Spinal cord (tissue), 9 donors: ENCODE measurements at regions not wholly inside any gene's neighbourhood (a gene's known extent, or its start where the extent isn't known, plus 50 kb on each side); places are given as distances from the start of the nearest gene placed in this dataset.

Experiments
- DNase-seq, 6 donors: peaks; one replicate each; pipeline versions ENCODE4 v3.0.0 to v3.0.0-alpha.2; 2013 to 2015; ENCODE audit warnings: low spot score in 6 of 6, low read depth in 4 of 6
- H3K27ac ChIP-seq: one replicate; pipeline ENCODE4 v1.5.1; 2013; ENCODE audit warnings: low read depth, low read length, control low read depth
- H3K27me3 ChIP-seq: one replicate; pipeline ENCODE4 v1.6.1; 2013; ENCODE audit warnings: low read length; ENCODE audit not compliant: control insufficient read depth, insufficient read depth
- H3K36me3 ChIP-seq: one replicate; pipeline ENCODE4 v1.6.1; 2013; ENCODE audit warnings: low read length; ENCODE audit not compliant: control insufficient read depth, insufficient read depth
- H3K4me1 ChIP-seq: one replicate; pipeline ENCODE4 v1.6.1; 2013; ENCODE audit warnings: low read length; ENCODE audit not compliant: control insufficient read depth, insufficient read depth
- H3K4me3 ChIP-seq: one replicate; pipeline ENCODE4 v1.5.1; 2013; ENCODE audit warnings: low read depth, low read length, control low read depth
- H3K9me3 ChIP-seq: one replicate; pipeline ENCODE4 v1.6.1; 2013; ENCODE audit warnings: low read length; ENCODE audit not compliant: control insufficient read depth, insufficient read depth
- WGBS: methylation state at CpG from one replicate; pipeline ENCODE4 v1.1.5; 2013; ENCODE audit warnings: missing lambda C conversion rate; ENCODE audit not compliant: insufficient coverage; 5-methylcytosine and 5-hydroxymethylcytosine counted together
- donor health status: healthy.

GRCh38 chr13:48148454-48148853, 53.5 kb upstream of the MED4 start:
- H3K4me3 ChIP-seq: no peak overlapping the region
- no peaks in the 10 kb centered on the region for H3K27me3 ChIP-seq
- no peaks in the 10 kb centered on the region for H3K9me3 ChIP-seq
- no peaks in the 10 kb centered on the region for H3K4me1 ChIP-seq
- DNase-seq: no peak
- H3K36me3 ChIP-seq: no peaks in the 10 kb centered on the region
- WGBS: 91% methylated on average over 4 of the region's 6 CpGs
- H3K27ac ChIP-seq: no peak overlapping the region

DNA sequence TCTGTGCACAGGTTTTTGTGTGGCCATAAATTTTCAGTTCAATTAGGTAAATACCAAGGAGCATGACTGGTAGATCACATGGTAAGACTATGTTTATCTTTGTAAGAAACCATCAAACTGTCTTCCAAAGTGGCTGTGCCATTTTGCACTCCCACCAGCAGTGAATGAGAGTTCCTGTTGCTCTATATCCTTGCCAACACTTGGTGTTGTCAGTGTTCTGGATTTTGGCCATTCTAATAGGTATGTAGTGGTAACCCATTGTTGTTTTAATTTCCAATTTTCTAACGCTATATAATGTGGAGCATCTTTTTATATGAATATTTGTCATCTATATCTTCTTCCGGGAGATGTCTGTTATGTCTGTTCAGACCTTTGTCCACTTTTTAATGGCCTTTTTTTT, 51.7 kb upstream of the MED4 start:
- no peaks in the 10 kb centered on the region for H3K9me3 ChIP-seq
- WGBS: 100% methylated on average over 1 of the region's 2 CpGs

DNA sequence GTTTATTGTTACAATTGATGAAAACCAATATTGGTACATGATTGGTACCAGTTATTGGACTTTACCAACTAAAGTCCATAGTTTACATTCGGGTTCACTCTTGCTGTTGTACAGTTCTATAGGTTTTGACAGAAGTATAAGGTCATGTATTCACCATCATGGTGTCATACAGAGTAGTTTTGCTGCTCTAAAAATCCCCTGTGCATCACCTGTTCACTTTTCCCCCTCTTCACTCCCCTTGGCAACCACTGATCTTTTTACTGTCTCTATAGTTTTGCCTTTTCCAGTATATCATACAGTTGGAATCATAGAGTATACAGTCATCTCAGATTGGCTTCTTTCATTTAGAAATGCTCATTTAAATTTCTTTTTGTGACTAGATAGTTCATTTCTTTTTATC, 51.2 kb upstream of the MED4 start:
- Histone ChIP-seq H3K9me3 (no peaks in the 10 kb centered on the region), H3K27ac (no peak overlapping the region), H3K36me3 (no peaks in the 10 kb centered on the region), H3K4me3 (no peak overlapping the region), H3K4me1 (no peaks in the 10 kb centered on the region), H3K27me3 (no peaks in the 10 kb centered on the region)
- WGBS: no CpG with 5 or more reads among the region's 1 CpG
- DNase-seq: no peak

More for the DNA sequence above, 51.7 kb upstream of the MED4 start:
- H3K27ac ChIP-seq: no peak overlapping the region
- no peak overlapping the region for H3K4me3 ChIP-seq
- no peaks in the 10 kb centered on the region for H3K36me3 ChIP-seq
- no peaks in the 10 kb centered on the region for H3K27me3 ChIP-seq
- no peaks in the 10 kb centered on the region for H3K4me1 ChIP-seq
- DNase-seq: no peak
